ENCODE measurements at regions not wholly inside any gene's neighbourhood (a gene's known extent, or its start where the extent isn't known, plus 50 kb on each side); places are given as distances from the start of the nearest gene placed in this dataset.

GRCh38 chr14:65824978-65825299 is 412.4 kb downstream of the FUT8 start:
- H3K27me3 Mint-ChIP-seq (ENCODE audit: insufficient read depth): peaks cover 31% of the 10 kb centered on the region
- H3K4me3 Mint-ChIP-seq: no peak overlapping the region
- DNase-seq: no peak
- H3K36me3 Mint-ChIP-seq (ENCODE audit: low read depth): no peaks in the 10 kb centered on the region
- no peaks in the 10 kb centered on the region for H3K4me1 Mint-ChIP-seq (ENCODE audit: low read depth)
- peak; percentile 58 for TF ChIP-seq CTCF (IDR thresholded peaks at IDR 0.05)
- H3K9me3 Mint-ChIP-seq: no peaks in the 10 kb centered on the region
- H3K27ac Mint-ChIP-seq: no peak overlapping the region

- Mint-ChIP-seq H3K27me3 (ENCODE audit: insufficient read depth) (peaks cover 40% of the 10 kb centered on the region), H3K4me1 (ENCODE audit: low read depth) (no peaks in the 10 kb centered on the region), H3K9me3 (no peaks in the 10 kb centered on the region), H3K36me3 (ENCODE audit: low read depth) (no peaks in the 10 kb centered on the region), H3K4me3 (no peak overlapping the region), H3K27ac (no peak overlapping the region)
- DNase-seq: no peak
- TF ChIP-seq CTCF (IDR thresholded peaks at IDR 0.05): no peak
Measured at GRCh38 chr14:65826946-65827345, 414.4 kb downstream of the FUT8 start.

- Mint-ChIP-seq H3K36me3 (ENCODE audit: low read depth) (no peaks in the 10 kb centered on the region), H3K9me3 (no peaks in the 10 kb centered on the region), H3K27me3 (ENCODE audit: insufficient read depth) (peaks cover 40% of the 10 kb centered on the region), H3K4me3 (no peak overlapping the region), H3K4me1 (ENCODE audit: low read depth) (no peaks in the 10 kb centered on the region), H3K27ac (no peak overlapping the region)
- DNase-seq: no peak
- no peak for TF ChIP-seq CTCF (IDR thresholded peaks at IDR 0.05)
Measured at GRCh38 chr14:65827520-65827919, 415.0 kb downstream of the FUT8 start.

- DNase-seq: no peak
- peaks cover 40% of the 10 kb centered on the region for H3K27me3 Mint-ChIP-seq (ENCODE audit: insufficient read depth)
- H3K4me3 Mint-ChIP-seq: no peak overlapping the region
- TF ChIP-seq CTCF (IDR thresholded peaks at IDR 0.05): no peak
- H3K9me3 Mint-ChIP-seq: no peaks in the 10 kb centered on the region
- no peaks in the 10 kb centered on the region for H3K4me1 Mint-ChIP-seq (ENCODE audit: low read depth)
- no peak overlapping the region for H3K27ac Mint-ChIP-seq
- H3K36me3 Mint-ChIP-seq (ENCODE audit: low read depth): no peaks in the 10 kb centered on the region
Measured at GRCh38 chr14:65828396-65828795, 415.9 kb downstream of the FUT8 start.

GRCh38 chr14:65832431-65833266 is 420.1 kb downstream of the FUT8 start:
- peak; percentile 65 for TF ChIP-seq CTCF (IDR thresholded peaks at IDR 0.05)
- Mint-ChIP-seq H3K27ac (no peak overlapping the region), H3K27me3 (ENCODE audit: insufficient read depth) (peaks cover 31% of the 10 kb centered on the region), H3K4me3 (peak overlapping the region; percentile 30; the same call in 1 of the 2 replicates), H3K4me1 (ENCODE audit: low read depth) (no peaks in the 10 kb centered on the region), H3K36me3 (ENCODE audit: low read depth) (no peaks in the 10 kb centered on the region), H3K9me3 (no peaks in the 10 kb centered on the region)
- DNase-seq: no peak
